NCI-H128 (cell line): ENCODE measurements at regions not wholly inside any gene's neighbourhood (a gene's known extent, or its start where the extent isn't known, plus 50 kb on each side); places are given as distances from the start of the nearest gene placed in this dataset.
"Not testable (repeated sequence)": the region's sequence is repeated elsewhere in the genome, so short reads cannot be mapped to it uniquely, and the experiment has no call there.

Experiments used
- DNase-seq: peaks from one replicate; lab custom pipeline; 2025; ENCODE audit not compliant: unreplicated experiment; lab: John Stamatoyannopoulos, UW

DNA sequence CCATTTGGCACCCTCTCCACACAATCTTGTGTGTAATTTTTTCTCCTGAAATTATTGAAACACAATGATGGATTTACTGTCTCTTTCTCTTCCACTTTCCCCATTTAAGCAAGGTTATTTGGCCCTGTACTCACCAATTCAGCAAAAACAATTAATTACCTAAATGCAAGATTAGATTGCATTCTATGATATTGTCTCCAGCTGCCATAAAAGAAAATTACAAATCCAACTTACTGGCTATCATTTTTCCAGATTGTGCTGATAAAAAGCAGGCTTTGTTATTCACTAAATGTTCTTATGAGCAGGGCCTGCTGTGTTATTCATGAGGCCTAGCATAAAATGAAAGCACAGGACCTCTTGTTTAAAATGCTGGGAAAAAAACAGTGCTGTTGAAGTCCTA is 95.8 kb upstream of the IRAK1BP1 start:
- DNase-seq: no peak

DNA sequence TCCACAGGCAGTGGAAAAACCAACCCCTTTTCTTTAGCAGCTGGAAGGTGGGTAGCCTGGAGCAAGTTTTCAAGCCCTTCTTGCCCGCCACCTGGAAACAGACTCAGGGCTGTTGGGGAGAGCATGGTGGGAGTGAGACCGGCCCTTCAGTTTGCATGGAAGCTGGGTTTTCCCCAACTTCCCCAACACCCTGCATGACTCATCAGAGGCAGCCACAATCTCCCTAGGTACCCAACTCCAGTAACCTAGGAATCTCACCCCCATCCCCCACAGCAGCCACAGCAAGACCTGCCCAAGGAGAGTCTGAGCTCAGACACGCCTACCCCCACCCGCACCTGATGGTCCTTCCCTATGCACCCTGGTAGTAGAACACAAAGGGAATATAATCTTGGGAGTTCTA is 86.3 kb upstream of the IRAK1BP1 start:
- no peak for DNase-seq

DNA sequence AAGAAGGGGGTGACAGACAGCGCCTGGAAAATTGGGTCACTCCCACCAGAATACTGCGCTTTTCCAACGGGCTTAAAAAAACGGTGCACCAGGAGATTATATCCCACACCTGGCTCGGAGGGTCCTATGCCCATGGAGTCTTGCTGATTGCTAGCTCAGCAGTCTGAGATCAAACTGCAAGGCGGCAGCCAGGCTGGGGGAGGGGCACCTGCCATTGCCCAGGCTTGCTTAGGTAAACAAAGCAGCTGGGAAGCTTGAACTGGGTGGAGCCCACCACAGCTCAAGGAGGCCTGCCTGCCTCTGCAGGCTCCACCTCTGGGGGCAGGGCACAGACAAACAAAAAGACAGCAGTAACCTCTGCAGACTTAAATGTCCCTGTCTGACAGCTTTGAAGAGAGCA is 84.0 kb upstream of the IRAK1BP1 start:
- DNase-seq: not testable (repeated sequence)

DNA sequence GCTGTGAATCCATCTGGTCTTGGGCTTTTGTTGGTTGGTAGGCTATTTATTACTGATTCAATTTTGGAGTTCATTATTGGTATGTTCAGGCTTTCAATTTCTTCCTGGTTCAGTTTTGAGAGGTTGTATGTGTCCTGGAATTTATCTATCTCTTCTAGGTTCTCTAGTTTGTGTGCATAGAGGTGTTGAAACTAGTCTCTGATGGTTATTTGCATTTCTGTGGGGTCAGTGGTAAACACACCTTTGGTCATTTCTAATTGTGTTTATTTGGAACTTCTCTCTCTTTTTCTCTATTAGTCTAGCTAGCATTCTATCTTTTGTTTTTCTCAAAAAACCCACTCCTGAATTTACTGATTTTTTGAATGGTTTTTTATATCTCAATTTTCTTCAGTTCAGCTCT is 70.1 kb upstream of the IRAK1BP1 start:
- no peak for DNase-seq

DNA sequence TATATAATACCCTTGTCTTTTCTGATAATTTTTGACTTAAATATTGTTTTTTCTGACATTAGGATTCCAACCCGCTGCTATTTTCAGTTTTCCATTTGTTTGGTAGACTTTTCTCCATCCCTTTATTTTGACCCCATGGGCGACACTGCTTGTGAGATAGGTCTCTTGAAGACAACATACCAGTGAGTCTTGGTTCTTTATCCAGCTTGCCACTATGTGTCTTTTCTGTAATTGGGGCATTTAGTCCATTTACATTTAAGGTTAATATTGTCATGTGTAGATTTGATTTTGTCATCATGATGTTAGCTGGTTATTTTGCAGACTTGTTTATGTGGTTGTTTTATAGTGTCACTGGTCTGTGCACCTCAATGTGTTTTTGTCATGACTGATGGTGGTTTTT is 67.7 kb upstream of the IRAK1BP1 start:
- DNase-seq: no peak

DNA sequence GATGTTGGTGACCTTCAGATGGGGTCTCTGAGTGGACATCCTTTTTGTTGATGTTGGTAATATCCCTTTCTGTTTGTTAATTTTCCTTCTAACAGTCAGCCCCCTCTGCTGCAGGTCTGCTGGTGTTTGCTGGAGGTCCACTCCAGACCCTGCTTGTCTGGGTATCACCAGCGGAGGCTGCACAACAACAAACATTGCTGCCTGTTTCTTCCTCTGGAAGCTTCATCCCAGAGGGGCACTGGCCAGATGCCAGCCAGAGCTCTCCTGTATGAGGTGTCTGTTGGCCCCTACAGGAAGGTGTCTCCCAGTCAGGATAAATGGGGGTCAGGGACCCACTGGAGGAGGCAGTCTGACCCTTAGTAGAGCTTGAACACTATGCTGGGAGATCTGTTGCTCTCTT is 60.6 kb upstream of the IRAK1BP1 start:
- DNase-seq: not testable (repeated sequence)

DNA sequence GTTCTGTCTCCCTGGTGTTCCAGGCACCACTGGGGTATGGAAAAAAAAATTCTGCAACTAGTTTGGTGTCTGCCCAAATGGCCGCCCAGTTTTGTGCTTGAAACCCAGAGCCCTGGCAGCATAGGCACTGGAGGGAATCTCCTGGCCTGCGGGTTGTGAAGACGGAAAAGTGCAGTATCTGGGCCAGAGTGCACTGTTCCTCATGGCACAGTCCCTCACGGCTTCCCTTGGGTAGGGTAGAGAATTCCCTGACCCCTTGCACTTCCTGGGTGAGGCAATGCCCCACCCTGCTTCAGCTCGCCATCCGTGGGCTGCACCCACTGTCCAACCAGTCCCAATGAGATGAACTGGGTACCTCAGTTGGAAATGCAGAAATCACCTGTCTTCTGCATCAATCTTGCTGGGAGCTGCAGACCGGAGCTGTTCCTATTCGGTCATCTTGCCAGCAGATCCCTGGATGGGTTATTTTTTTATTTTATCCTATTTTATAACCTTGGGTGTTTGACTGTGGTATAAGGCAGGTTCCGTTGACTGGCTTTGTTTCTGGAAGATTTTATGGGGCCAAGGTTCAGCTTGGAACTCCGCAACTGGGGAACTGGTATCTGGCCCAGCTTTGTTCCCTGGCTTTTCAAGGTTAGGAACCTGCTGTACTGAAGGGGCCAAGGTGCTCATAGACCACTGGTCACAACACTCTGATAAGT is 59.5 kb upstream of the IRAK1BP1 start:
- DNase-seq: not testable (repeated sequence)

DNA sequence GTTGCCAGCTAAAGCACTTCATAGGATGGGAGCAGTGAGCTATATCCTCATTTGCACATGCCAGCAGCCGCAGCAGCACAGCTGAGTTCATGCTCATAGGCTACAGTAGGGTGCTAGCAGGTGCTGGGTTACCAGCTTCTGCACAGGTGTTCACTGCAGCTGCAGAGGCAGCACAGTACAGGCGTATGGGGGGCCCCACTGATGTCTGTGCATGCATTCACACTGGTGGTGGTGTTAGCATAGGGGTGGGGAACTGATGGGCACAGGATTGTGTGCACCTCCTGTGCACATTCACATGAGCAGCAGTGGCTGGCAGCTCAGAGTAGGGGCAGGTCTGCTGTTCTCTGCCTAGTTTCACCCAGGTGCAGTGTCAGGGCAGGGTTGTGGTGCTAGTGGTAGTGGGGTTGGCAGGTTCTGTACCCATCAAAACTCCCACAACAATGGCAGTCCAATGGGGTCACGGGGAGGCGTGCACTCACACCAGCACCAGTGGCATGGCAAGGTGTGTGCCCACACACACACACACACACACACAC is 58.9 kb upstream of the IRAK1BP1 start:
- DNase-seq: no peak

DNA sequence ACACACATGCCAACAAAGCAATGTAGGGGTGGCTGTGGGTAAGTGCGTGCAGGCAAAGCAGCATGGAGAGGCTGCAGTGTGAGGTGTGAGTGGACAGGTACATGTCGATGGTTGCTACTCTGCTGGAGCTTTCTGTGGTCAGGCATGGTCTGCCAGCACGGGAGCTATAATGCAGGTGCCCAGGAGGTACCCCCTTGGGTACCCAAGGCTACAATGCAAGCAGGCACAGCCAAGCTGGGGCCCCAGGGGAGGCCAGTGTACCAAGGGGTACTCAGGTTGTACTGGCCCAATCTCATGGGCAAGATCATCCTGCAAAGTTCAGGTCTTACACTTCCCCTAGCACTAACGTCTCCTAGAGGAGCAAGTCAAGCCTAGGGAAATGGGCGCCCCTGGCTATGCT is 58.4 kb upstream of the IRAK1BP1 start:
- DNase-seq: no peak

DNA sequence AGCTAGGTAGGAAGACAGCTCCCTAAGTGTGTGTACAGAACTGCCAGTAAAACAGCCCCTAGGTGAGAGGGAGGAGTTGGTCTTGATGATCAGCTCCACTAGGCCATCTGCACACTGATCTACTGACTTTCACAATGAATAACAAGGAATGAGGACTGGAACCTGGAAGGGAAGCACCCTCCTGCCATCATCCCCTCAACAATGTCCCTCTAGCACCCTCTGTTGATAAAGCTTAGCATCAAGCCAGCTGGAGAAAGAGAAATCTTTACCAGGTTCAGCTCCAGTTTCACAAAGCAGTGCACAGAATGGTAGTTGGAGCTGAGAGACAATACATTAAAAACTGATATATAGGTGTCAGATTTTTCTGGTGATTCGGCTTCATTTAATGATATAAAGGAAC is 57.2 kb upstream of the IRAK1BP1 start:
- peak; percentile 5 for DNase-seq

DNA sequence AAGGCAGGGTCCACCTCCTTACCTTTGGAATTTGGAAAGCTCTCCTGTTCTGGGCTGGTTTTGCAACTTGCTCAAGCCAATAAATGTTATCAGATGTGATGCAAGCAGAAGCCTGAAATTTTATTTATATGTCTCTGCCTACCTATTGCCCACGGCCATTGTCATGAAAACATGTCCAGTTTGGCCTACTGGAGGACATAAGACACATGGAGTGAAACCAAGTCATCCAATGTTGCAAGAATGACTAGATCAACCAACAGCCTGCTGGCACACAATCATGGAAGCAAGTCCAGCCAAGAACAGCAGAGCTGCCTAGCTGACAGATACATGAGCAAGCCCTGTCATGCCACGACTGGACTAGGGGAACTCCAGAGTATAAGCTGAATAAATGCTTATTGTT is 56.7 kb upstream of the IRAK1BP1 start:
- DNase-seq: no peak
